ENCODE measurements at regions not wholly inside any gene's neighbourhood (a gene's known extent, or its start where the extent isn't known, plus 50 kb on each side); places are given as distances from the start of the nearest gene placed in this dataset.
"Not testable (repeated sequence)": the region's sequence is repeated elsewhere in the genome, so short reads cannot be mapped to it uniquely, and the experiment has no call there.

DNA sequence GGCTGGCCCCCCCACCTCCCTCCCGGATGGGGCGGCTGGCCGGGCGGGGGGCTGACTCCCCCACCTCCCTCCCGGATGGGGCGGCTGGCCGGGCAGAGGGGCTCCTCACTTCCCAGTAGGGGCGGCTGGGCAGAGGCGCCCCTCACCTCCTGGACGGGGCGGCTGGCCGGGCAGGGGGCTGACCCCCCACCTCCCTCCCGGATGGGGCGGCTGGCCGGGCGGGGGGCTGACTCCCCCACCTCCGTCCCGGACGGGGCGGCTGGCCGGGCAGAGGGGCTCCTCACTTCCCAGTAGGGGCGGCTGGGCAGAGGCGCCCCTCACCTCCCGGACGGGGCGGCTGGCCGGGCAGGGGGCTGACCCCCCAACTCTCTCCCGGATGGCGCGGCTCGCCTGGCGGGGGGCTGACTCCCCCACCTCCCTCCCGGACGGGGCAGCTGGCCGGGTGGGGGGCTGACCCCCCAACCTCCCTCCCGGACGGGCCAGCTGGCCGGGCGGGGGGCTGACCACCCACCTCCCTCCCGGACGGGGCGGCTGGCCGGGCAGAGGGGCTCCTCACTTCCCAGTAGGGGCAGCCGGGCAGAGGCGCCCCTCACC, 194.1 kb upstream of the GRIA1 start:
- BruUV-seq (replicated peaks); H3K79me2 ChIP-seq (ENCODE audit: insufficient read depth, low read length); intact Hi-C loops (cut with micrococcal nuclease); CTCF ChIA-PET; H4K20me1 ChIP-seq (ENCODE audit: insufficient read depth); H3K36me3 ChIP-seq (ENCODE audit: control insufficient read depth in 1 of 2, insufficient read depth in 2 of 2, low read length in 2 of 2); H2AFZ ChIP-seq (ENCODE audit: low read depth, low read length, poor library complexity, severe bottlenecking); H3K9me2 ChIP-seq (ENCODE audit: insufficient read depth); POLR2A ChIA-PET; H3K4me1 ChIP-seq (ENCODE audit: control insufficient read depth in 1 of 2, insufficient read depth in 2 of 2, low read length in 2 of 2); H3K27ac ChIP-seq (ENCODE audit: low read depth, low read length); H3K9ac ChIP-seq (ENCODE audit: low read length); H3K4me2 ChIP-seq (ENCODE audit: low read length); ATAC-seq; H3K27me3 ChIP-seq (ENCODE audit: insufficient read depth, low read length); RAD21 ChIA-PET (ENCODE audit: low non-redundant PET in 1 of 2, low total read pairs in 2 of 2, uncharacterized antibody in 2 of 2, unreplicated experiment in 2 of 2); H3K9me3 ChIP-seq (ENCODE audit: control insufficient read depth in 1 of 2, insufficient read depth in 1 of 2, low read depth in 1 of 2, low read length in 2 of 2); H3K4me3 ChIP-seq (replicated peaks in 1 of 2; ENCODE audit: low read depth in 1 of 2, low read length in 2 of 2); DNase-seq (ENCODE audit: low read depth, low spot score): not testable (repeated sequence)

DNA sequence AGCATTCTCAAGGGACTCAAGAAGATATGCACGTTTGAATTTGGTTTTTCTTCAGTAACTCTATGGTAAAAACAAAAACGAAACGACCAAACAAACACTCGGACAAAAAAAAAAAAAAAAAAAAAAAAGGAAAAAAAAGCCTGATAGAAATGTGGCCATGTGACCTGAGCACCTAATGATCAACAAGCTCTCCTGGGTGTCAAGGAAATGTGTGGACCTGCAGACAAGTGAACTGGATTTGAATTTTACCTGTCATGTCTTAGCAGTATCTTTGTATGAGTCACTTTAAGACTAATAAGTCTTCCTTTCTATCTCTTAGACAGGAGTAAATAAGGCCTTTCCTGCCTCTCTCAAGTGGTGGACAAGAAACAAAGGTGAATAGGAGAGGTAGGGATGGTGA, 190.6 kb upstream of the GRIA1 start:
- ChIA-PET POLR2A (no interaction called here), RAD21 (ENCODE audit: low non-redundant PET in 1 of 2, low total read pairs in 2 of 2, uncharacterized antibody in 2 of 2, unreplicated experiment in 2 of 2) (no interaction called here), CTCF (no interaction called here)
- H3K27me3 ChIP-seq (ENCODE audit: insufficient read depth, low read length) = no peaks in the 10 kb centered on the region
- no peaks in the 10 kb centered on the region for H4K20me1 ChIP-seq (ENCODE audit: insufficient read depth)
- no peak overlapping the region for H3K4me3 ChIP-seq (replicated peaks in 1 of 2; ENCODE audit: low read depth in 1 of 2, low read length in 2 of 2)
- no peaks in the 10 kb centered on the region for H3K4me1 ChIP-seq (ENCODE audit: control insufficient read depth in 1 of 2, insufficient read depth in 2 of 2, low read length in 2 of 2)
- no peaks in the 10 kb centered on the region for H3K79me2 ChIP-seq (ENCODE audit: insufficient read depth, low read length)
- H3K9ac ChIP-seq (ENCODE audit: low read length) = no peak overlapping the region
- no peaks in the 10 kb centered on the region for H3K9me3 ChIP-seq (ENCODE audit: control insufficient read depth in 1 of 2, insufficient read depth in 1 of 2, low read depth in 1 of 2, low read length in 2 of 2)
- ATAC-seq (no peak), DNase-seq (ENCODE audit: low read depth, low spot score) (no peak)
- H2AFZ ChIP-seq (ENCODE audit: low read depth, low read length, poor library complexity, severe bottlenecking) = no peak overlapping the region
- intact Hi-C loops (cut with micrococcal nuclease) = no loop called here
- H3K27ac ChIP-seq (ENCODE audit: low read depth, low read length) = no peak overlapping the region
- H3K4me2 ChIP-seq (ENCODE audit: low read length) = no peak overlapping the region
- no peaks in the 10 kb centered on the region for H3K9me2 ChIP-seq (ENCODE audit: insufficient read depth)
- no peaks in the 10 kb centered on the region for H3K36me3 ChIP-seq (ENCODE audit: control insufficient read depth in 1 of 2, insufficient read depth in 2 of 2, low read length in 2 of 2)
- no TSS peak for BruUV-seq (replicated peaks)
- TF ChIP-seq TCF7L2 (IDR thresholded peaks at IDR 0.05; ENCODE audit: borderline replicate concordance, extremely low read depth, insufficient read depth, insufficient read length) (no peak), SP1 (IDR thresholded peaks at IDR 0.05; ENCODE audit: low read depth) (no peak), REST (IDR thresholded peaks at IDR 0.05; ENCODE audit: low read depth) (no peak), JUND (IDR thresholded peaks at IDR 0.05) (no peak), SIN3A (IDR thresholded peaks at IDR 0.05; ENCODE audit: low read depth) (no peak), FOSL1 (IDR thresholded peaks at IDR 0.05; ENCODE audit: low read depth) (no peak), EZH2 (IDR thresholded peaks at IDR 0.05) (no peak), EGR1 (IDR thresholded peaks at IDR 0.05; ENCODE audit: low read depth) (no peak), CBX3 (IDR thresholded peaks at IDR 0.05; ENCODE audit: low read depth) (no peak), SRF (IDR thresholded peaks at IDR 0.05; ENCODE audit: low read depth) (no peak), EZH2phosphoT487 (IDR thresholded peaks at IDR 0.05; ENCODE audit: borderline replicate concordance) (no peak)
- TF ChIP-seq, protein P1, sequence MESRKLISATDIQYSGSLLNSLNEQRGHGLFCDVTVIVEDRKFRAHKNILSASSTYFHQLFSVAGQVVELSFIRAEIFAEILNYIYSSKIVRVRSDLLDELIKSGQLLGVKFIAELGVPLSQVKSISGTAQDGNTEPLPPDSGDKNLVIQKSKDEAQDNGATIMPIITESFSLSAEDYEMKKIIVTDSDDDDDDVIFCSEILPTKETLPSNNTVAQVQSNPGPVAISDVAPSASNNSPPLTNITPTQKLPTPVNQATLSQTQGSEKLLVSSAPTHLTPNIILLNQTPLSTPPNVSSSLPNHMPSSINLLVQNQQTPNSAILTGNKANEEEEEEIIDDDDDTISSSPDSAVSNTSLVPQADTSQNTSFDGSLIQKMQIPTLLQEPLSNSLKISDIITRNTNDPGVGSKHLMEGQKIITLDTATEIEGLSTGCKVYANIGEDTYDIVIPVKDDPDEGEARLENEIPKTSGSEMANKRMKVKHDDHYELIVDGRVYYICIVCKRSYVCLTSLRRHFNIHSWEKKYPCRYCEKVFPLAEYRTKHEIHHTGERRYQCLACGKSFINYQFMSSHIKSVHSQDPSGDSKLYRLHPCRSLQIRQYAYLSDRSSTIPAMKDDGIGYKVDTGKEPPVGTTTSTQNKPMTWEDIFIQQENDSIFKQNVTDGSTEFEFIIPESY (IDR thresholded peaks at IDR 0.05; ENCODE audit: extremely low read depth, insufficient replicate concordance, low read length) = no peak
- TF ChIP-seq, protein P2, sequence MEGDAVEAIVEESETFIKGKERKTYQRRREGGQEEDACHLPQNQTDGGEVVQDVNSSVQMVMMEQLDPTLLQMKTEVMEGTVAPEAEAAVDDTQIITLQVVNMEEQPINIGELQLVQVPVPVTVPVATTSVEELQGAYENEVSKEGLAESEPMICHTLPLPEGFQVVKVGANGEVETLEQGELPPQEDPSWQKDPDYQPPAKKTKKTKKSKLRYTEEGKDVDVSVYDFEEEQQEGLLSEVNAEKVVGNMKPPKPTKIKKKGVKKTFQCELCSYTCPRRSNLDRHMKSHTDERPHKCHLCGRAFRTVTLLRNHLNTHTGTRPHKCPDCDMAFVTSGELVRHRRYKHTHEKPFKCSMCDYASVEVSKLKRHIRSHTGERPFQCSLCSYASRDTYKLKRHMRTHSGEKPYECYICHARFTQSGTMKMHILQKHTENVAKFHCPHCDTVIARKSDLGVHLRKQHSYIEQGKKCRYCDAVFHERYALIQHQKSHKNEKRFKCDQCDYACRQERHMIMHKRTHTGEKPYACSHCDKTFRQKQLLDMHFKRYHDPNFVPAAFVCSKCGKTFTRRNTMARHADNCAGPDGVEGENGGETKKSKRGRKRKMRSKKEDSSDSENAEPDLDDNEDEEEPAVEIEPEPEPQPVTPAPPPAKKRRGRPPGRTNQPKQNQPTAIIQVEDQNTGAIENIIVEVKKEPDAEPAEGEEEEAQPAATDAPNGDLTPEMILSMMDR (IDR thresholded peaks at IDR 0.05 in 2 of 3, conservative IDR thresholded peaks at IDR 0.05 in 1 of 3; ENCODE audit: borderline replicate concordance in 1 of 3, insufficient read depth in 1 of 3, low read depth in 2 of 3, low read length in 2 of 3) = no peak
